GM23338 (cell line): ENCODE measurements at regions not wholly inside any gene's neighbourhood (a gene's known extent, or its start where the extent isn't known, plus 50 kb on each side); places are given as distances from the start of the nearest gene placed in this dataset.

Experiments
- ATAC-seq: fragments of 200-7000 bp; cut with Tn5 transposase; 3 replicates; pipeline ENCODE4 v1.9.1; 2020
- DNase-seq: peaks from one replicate; pipeline ENCODE4 v3.0.0-alpha.2; 2015; ENCODE audit warnings: low spot score
- H2AFZ ChIP-seq: fragments of 200-600 bp; sonication (generic); 2 replicates; pipeline ENCODE4 v1.8.0; 2016; ENCODE audit warnings: antibody characterized with exemption, mild to moderate bottlenecking, moderate library complexity
- H3F3A ChIP-seq: fragments of 200-600 bp; sonication (generic); replicated peaks from 2 replicates; pipeline ENCODE4 v1.8.0; 2017; ENCODE audit warnings: antibody characterized with exemption, mixed run types, low read depth
- H3K27ac ChIP-seq: fragments of 200-600 bp; sonication (generic); 2 replicates; pipeline ENCODE4 v1.6.1; 2016; ENCODE audit warnings: low read depth
- H3K27me3 ChIP-seq: fragments of 200-600 bp; sonication (generic); 2 replicates; pipeline ENCODE4 v1.8.0; 2016; ENCODE audit warnings: mild to moderate bottlenecking, mixed run types, moderate library complexity; ENCODE audit not compliant: insufficient read depth
- H3K36me3 ChIP-seq: fragments of 200-600 bp; sonication (generic); 2 replicates; pipeline ENCODE4 v1.8.0; 2016; ENCODE audit warnings: mild to moderate bottlenecking; ENCODE audit not compliant: insufficient read depth
- H3K4me1 ChIP-seq: fragments of 200-600 bp; sonication (generic); 2 replicates; pipeline ENCODE4 v1.8.0; 2016; ENCODE audit warnings: mild to moderate bottlenecking, moderate library complexity; ENCODE audit not compliant: insufficient read depth
- H3K4me2 ChIP-seq: fragments of 200-600 bp; sonication (generic); 2 replicates; pipeline ENCODE4 v1.7.1; 2017; ENCODE audit warnings: mixed run types
- H3K4me3 ChIP-seq: fragments of 200-600 bp; sonication (generic); 2 replicates; pipeline ENCODE4 v1.6.1; 2016; ENCODE audit warnings: mixed run types
- H3K79me2 ChIP-seq: fragments of 200-600 bp; sonication (generic); replicated peaks from 2 replicates; pipeline ENCODE4 v1.8.0; 2017; ENCODE audit warnings: mild to moderate bottlenecking; ENCODE audit not compliant: insufficient read depth
- H3K9me2 ChIP-seq: fragments of 200-600 bp; sonication (generic); 2 replicates; pipeline ENCODE4 v1.8.0; 2017; ENCODE audit not compliant: insufficient read depth
- H4K20me1 ChIP-seq: fragments of 200-600 bp; sonication (generic); replicated peaks from 2 replicates; pipeline ENCODE4 v1.8.0; 2017; ENCODE audit warnings: mild to moderate bottlenecking; ENCODE audit not compliant: insufficient read depth
- H3K27ac Mint-ChIP-seq: 2 replicates; pipeline ENCODE4 v1.8.0; 2020; ENCODE audit warnings: inconsistent platforms, mild to moderate bottlenecking, moderate library complexity, mixed read lengths
- H3K27me3 Mint-ChIP-seq: 3 replicates; pipeline ENCODE4 v1.8.0; 2022; ENCODE audit warnings: low read depth, mild to moderate bottlenecking, moderate library complexity, mixed read lengths, inconsistent platforms; ENCODE audit not compliant: insufficient read depth, poor library complexity
- H3K36me3 Mint-ChIP-seq: 3 replicates; pipeline ENCODE4 v1.8.0; 2021; ENCODE audit warnings: low read depth, mild to moderate bottlenecking, inconsistent platforms, moderate library complexity, mixed read lengths
- H3K4me1 Mint-ChIP-seq: 3 replicates; pipeline ENCODE4 v1.8.0; 2020; ENCODE audit warnings: mild to moderate bottlenecking, inconsistent platforms, mixed read lengths
- H3K4me3 Mint-ChIP-seq: 3 replicates; pipeline ENCODE4 v1.8.0; 2021; ENCODE audit warnings: moderate library complexity, mild to moderate bottlenecking, inconsistent platforms, mixed read lengths
- H3K9me3 Mint-ChIP-seq: 3 replicates; pipeline ENCODE4 v1.8.0; 2020; ENCODE audit warnings: moderate library complexity, mild to moderate bottlenecking, inconsistent platforms, mixed read lengths
- CREB1 ChIP-seq: fragments of 250-450 bp; sonication (Bioruptor Pico); IDR thresholded peaks from 2 replicates; pipeline ENCODE4 v1.5.0; 2020; ENCODE audit warnings: low read depth, mild to moderate bottlenecking, moderate library complexity
- EZH2 ChIP-seq: fragments of 200-600 bp; sonication (generic); IDR thresholded peaks from one replicate; pipeline ENCODE4 v1.8.0; 2017; ENCODE audit warnings: antibody characterized with exemption, mild to moderate bottlenecking, low read depth; ENCODE audit not compliant: unreplicated experiment
- EZH2phosphoT487 ChIP-seq: fragments of 200-600 bp; sonication (generic); IDR thresholded peaks from one replicate; pipeline ENCODE4 v1.8.1; 2018; ENCODE audit warnings: antibody characterized with exemption; ENCODE audit not compliant: unreplicated experiment
- JUNB ChIP-seq: IDR thresholded peaks from one replicate; pipeline ENCODE4 v1.6.1; 2016; ENCODE audit warnings: antibody characterized with exemption; ENCODE audit not compliant: unreplicated experiment
- NANOG ChIP-seq: IDR thresholded peaks from 2 replicates; pipeline ENCODE4 v1.6.1; 2016; ENCODE audit warnings: antibody characterized with exemption, borderline replicate concordance
- POLR2AphosphoS5 ChIP-seq: IDR thresholded peaks from 2 replicates; pipeline ENCODE4 v1.6.1; 2016; ENCODE audit warnings: antibody characterized with exemption, low read depth
- STAT1 ChIP-seq: IDR thresholded peaks from one replicate; pipeline ENCODE4 v1.6.1; 2016; ENCODE audit warnings: antibody characterized with exemption; ENCODE audit not compliant: unreplicated experiment
- ZNF114 ChIP-seq: fragments of 250-450 bp; sonication (Bioruptor Pico); IDR thresholded peaks from 2 replicates; pipeline ENCODE4 v1.5.0; 2020; ENCODE audit warnings: mild to moderate bottlenecking, moderate library complexity
- ZNF331 ChIP-seq: fragments of 250-450 bp; sonication (Bioruptor Pico); IDR thresholded peaks from 2 replicates; pipeline ENCODE4 v1.5.0; 2020; ENCODE audit warnings: low read depth, mild to moderate bottlenecking, moderate library complexity
- TF ChIP-seq, protein P1 (sequence below): fragments of 250-450 bp; sonication (Bioruptor Pico); IDR thresholded peaks from 2 replicates; pipeline ENCODE4 v1.5.0; 2020; ENCODE audit warnings: mild to moderate bottlenecking, moderate library complexity
- TF ChIP-seq, protein P2 (sequence below): IDR thresholded peaks from 2 replicates; pipeline ENCODE4 v1.6.1; 2016; ENCODE audit warnings: antibody characterized with exemption
- TF ChIP-seq, protein P3 (sequence below): IDR thresholded peaks from one replicate; pipeline ENCODE4 v1.6.1; 2018; ENCODE audit warnings: antibody characterized with exemption; ENCODE audit not compliant: unreplicated experiment
- TF ChIP-seq, protein P4 (sequence below), 2 experiments: fragments of 200-600 bp in 1 of 2; sonication (generic) in 1 of 2; conservative IDR thresholded peaks; 2 replicates each; pipeline versions ENCODE4 v1.5.1 to v1.6.1; 2016 to 2017; ENCODE audit warnings: antibody characterized with exemption in 2 of 2, low read depth in 2 of 2, mild to moderate bottlenecking in 2 of 2, moderate library complexity in 1 of 2

GRCh38 chr11:134785660-134786284 lies 373.7 kb upstream of the B3GAT1 start:
- Histone ChIP-seq H4K20me1 (no peaks in the 10 kb centered on the region), H3K36me3 (no peaks in the 10 kb centered on the region), H3K9me2 (no peaks in the 10 kb centered on the region), H3K4me3 (no peak overlapping the region), H3F3A (no peaks in the 10 kb centered on the region), H3K79me2 (no peaks in the 10 kb centered on the region), H3K27me3 (no peaks in the 10 kb centered on the region), H3K4me2 (no peak overlapping the region), H3K4me1 (no peaks in the 10 kb centered on the region), H2AFZ (no peak overlapping the region), H3K27ac (no peak overlapping the region)
- no peaks in the 10 kb centered on the region for H3K36me3 Mint-ChIP-seq
- H3K4me3 Mint-ChIP-seq = no peak overlapping the region
- H3K4me1 Mint-ChIP-seq = peaks cover 2% of the 10 kb centered on the region; the same call in 2 of the 3 replicates
- no peak for DNase-seq
- TF ChIP-seq, protein P1, sequence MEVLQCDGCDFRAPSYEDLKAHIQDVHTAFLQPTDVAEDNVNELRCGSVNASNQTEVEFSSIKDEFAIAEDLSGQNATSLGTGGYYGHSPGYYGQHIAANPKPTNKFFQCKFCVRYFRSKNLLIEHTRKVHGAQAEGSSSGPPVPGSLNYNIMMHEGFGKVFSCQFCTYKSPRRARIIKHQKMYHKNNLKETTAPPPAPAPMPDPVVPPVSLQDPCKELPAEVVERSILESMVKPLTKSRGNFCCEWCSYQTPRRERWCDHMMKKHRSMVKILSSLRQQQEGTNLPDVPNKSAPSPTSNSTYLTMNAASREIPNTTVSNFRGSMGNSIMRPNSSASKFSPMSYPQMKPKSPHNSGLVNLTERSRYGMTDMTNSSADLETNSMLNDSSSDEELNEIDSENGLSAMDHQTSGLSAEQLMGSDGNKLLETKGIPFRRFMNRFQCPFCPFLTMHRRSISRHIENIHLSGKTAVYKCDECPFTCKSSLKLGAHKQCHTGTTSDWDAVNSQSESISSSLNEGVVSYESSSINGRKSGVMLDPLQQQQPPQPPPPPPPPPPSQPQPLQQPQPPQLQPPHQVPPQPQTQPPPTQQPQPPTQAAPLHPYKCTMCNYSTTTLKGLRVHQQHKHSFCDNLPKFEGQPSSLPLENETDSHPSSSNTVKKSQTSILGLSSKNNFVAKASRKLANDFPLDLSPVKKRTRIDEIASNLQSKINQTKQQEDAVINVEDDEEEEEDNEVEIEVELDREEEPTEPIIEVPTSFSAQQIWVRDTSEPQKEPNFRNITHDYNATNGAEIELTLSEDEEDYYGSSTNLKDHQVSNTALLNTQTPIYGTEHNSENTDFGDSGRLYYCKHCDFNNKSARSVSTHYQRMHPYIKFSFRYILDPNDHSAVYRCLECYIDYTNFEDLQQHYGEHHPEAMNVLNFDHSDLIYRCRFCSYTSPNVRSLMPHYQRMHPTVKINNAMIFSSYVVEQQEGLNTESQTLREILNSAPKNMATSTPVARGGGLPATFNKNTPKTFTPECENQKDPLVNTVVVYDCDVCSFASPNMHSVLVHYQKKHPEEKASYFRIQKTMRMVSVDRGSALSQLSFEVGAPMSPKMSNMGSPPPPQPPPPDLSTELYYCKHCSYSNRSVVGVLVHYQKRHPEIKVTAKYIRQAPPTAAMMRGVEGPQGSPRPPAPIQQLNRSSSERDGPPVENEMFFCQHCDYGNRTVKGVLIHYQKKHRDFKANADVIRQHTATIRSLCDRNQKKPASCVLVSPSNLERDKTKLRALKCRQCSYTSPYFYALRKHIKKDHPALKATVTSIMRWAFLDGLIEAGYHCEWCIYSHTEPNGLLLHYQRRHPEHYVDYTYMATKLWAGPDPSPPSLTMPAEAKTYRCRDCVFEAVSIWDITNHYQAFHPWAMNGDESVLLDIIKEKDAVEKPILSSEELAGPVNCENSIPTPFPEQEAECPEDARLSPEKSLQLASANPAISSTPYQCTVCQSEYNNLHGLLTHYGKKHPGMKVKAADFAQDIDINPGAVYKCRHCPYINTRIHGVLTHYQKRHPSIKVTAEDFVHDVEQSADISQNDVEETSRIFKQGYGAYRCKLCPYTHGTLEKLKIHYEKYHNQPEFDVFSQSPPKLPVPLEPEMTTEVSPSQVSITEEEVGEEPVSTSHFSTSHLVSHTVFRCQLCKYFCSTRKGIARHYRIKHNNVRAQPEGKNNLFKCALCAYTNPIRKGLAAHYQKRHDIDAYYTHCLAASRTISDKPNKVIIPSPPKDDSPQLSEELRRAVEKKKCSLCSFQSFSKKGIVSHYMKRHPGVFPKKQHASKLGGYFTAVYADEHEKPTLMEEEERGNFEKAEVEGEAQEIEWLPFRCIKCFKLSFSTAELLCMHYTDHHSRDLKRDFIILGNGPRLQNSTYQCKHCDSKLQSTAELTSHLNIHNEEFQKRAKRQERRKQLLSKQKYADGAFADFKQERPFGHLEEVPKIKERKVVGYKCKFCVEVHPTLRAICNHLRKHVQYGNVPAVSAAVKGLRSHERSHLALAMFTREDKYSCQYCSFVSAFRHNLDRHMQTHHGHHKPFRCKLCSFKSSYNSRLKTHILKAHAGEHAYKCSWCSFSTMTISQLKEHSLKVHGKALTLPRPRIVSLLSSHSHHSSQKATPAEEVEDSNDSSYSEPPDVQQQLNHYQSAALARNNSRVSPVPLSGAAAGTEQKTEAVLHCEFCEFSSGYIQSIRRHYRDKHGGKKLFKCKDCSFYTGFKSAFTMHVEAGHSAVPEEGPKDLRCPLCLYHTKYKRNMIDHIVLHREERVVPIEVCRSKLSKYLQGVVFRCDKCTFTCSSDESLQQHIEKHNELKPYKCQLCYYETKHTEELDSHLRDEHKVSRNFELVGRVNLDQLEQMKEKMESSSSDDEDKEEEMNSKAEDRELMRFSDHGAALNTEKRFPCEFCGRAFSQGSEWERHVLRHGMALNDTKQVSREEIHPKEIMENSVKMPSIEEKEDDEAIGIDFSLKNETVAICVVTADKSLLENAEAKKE (CRISPR knock-in tag) = no peak
- TF ChIP-seq EZH2phosphoT487 (no peak), EZH2 (no peak), STAT1 (no peak), JUNB (no peak), CREB1 (no peak), ZNF331 (CRISPR knock-in tag) (no peak), NANOG (no peak), POLR2AphosphoS5 (no peak), ZNF114 (CRISPR knock-in tag) (no peak)
- TF ChIP-seq, protein P2, sequence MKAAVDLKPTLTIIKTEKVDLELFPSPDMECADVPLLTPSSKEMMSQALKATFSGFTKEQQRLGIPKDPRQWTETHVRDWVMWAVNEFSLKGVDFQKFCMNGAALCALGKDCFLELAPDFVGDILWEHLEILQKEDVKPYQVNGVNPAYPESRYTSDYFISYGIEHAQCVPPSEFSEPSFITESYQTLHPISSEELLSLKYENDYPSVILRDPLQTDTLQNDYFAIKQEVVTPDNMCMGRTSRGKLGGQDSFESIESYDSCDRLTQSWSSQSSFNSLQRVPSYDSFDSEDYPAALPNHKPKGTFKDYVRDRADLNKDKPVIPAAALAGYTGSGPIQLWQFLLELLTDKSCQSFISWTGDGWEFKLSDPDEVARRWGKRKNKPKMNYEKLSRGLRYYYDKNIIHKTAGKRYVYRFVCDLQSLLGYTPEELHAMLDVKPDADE = no peak
- TF ChIP-seq, protein P3, sequence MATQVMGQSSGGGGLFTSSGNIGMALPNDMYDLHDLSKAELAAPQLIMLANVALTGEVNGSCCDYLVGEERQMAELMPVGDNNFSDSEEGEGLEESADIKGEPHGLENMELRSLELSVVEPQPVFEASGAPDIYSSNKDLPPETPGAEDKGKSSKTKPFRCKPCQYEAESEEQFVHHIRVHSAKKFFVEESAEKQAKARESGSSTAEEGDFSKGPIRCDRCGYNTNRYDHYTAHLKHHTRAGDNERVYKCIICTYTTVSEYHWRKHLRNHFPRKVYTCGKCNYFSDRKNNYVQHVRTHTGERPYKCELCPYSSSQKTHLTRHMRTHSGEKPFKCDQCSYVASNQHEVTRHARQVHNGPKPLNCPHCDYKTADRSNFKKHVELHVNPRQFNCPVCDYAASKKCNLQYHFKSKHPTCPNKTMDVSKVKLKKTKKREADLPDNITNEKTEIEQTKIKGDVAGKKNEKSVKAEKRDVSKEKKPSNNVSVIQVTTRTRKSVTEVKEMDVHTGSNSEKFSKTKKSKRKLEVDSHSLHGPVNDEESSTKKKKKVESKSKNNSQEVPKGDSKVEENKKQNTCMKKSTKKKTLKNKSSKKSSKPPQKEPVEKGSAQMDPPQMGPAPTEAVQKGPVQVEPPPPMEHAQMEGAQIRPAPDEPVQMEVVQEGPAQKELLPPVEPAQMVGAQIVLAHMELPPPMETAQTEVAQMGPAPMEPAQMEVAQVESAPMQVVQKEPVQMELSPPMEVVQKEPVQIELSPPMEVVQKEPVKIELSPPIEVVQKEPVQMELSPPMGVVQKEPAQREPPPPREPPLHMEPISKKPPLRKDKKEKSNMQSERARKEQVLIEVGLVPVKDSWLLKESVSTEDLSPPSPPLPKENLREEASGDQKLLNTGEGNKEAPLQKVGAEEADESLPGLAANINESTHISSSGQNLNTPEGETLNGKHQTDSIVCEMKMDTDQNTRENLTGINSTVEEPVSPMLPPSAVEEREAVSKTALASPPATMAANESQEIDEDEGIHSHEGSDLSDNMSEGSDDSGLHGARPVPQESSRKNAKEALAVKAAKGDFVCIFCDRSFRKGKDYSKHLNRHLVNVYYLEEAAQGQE = no peak
- TF ChIP-seq, protein P4, sequence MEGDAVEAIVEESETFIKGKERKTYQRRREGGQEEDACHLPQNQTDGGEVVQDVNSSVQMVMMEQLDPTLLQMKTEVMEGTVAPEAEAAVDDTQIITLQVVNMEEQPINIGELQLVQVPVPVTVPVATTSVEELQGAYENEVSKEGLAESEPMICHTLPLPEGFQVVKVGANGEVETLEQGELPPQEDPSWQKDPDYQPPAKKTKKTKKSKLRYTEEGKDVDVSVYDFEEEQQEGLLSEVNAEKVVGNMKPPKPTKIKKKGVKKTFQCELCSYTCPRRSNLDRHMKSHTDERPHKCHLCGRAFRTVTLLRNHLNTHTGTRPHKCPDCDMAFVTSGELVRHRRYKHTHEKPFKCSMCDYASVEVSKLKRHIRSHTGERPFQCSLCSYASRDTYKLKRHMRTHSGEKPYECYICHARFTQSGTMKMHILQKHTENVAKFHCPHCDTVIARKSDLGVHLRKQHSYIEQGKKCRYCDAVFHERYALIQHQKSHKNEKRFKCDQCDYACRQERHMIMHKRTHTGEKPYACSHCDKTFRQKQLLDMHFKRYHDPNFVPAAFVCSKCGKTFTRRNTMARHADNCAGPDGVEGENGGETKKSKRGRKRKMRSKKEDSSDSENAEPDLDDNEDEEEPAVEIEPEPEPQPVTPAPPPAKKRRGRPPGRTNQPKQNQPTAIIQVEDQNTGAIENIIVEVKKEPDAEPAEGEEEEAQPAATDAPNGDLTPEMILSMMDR (conservative IDR thresholded peaks at IDR 0.05; ENCODE audit: low read depth in 2 of 2) = no peak
- H3K9me3 Mint-ChIP-seq = no peaks in the 10 kb centered on the region
- peaks cover 11% of the 10 kb centered on the region for H3K27me3 Mint-ChIP-seq
- no peak overlapping the region for H3K27ac Mint-ChIP-seq
- ATAC-seq = no peak
